ENCODE measurements at regions not wholly inside any gene's neighbourhood (a gene's known extent, or its start where the extent isn't known, plus 50 kb on each side); places are given as distances from the start of the nearest gene placed in this dataset.
"Not testable (repeated sequence)": the region's sequence is repeated elsewhere in the genome, so short reads cannot be mapped to it uniquely, and the experiment has no call there.

GRCh38 chrX:25442499-25442898 is 426.7 kb upstream of the ARX start:
- DNase-seq (ENCODE audit: low spot score) = peak; percentile 5

DNA sequence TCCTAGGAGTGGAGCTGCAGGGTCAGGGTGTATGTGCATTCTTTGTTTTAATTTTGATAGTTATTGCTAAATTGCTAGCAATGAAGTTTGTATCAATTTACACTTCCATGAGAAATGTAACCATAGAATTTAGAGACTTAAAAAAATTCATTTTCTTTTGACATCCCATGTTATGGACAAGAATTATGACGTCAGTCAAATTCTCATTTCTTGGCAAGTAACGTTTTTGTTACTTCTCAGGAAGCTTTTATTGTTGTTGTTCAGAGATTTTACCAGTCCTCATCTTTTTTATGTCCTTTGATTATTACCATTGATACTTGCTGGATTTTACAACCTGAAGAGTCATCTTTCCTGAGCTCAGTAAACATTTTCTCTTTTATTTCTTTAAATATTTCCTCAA is 417.5 kb upstream of the ARX start:
- no peak for DNase-seq (ENCODE audit: low spot score)

GRCh38 chrX:25432396-25432795 is 416.6 kb upstream of the ARX start:
- DNase-seq (ENCODE audit: low spot score) = no peak

- DNase-seq (ENCODE audit: low spot score) = no peak
Measured at GRCh38 chrX:25427873-25428555, 412.2 kb upstream of the ARX start.

DNA sequence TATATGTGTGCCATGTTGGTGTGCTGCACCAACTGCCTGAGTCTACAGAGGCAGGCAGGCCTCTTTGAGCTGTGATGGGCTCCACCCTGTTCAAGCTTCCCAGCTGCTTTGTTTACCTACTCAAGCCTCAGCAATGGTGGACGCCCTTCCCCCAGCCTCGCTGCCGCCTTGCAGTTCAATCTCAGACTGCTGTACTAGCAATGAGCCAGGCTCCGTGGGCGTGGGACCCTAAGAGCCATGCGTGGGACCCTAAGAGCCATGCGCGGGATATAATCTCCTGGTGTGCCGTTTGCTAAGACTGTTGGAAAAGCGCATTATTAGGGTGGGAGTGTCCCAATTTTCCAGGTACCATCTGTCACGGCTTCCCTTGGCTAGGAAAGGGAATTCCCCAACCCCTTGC is 388.4 kb upstream of the ARX start:
- not testable (repeated sequence) for DNase-seq (ENCODE audit: low spot score)

DNA sequence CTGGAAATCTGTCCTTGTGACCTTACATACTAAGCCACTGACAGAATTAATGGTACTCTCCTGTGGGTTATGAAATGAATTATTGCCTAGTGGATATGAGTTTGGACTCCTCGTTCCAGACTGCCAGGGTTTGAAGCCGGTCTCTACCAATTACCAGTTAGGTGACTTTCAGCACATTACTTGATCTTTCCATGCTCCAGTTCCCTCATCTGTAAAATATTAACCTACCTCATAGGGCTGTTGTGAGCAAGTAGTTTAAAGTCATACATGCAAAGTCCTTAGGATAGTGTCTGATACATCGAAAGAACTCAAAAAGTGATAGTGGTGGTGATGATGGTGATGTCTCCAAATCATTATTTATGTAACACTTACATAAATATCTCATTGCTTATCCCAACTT is 373.5 kb upstream of the ARX start:
- DNase-seq (ENCODE audit: low spot score) = no peak

- no peak for DNase-seq (ENCODE audit: low spot score)
Measured at GRCh38 chrX:25383196-25383595, 367.4 kb upstream of the ARX start.

DNA sequence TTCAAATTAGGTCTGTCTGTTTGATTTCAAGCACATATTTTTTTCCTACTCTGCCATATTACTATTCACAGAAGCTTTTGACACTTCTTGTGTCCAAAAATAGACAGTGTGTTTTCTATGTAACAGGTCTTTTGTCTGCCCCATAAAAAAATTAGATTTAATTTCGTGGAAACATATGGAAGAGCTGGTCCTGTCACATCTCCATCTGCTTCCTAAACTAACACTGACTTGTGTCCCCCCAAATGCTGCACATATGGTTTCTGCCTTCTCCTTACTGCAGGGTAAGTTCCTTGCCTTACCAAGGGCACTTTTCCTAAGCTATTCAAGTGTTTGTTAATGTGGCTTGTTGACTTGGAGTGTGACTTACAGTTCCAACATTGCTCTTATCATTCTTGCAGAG is 340.7 kb upstream of the ARX start:
- no peak for DNase-seq (ENCODE audit: low spot score)

DNA sequence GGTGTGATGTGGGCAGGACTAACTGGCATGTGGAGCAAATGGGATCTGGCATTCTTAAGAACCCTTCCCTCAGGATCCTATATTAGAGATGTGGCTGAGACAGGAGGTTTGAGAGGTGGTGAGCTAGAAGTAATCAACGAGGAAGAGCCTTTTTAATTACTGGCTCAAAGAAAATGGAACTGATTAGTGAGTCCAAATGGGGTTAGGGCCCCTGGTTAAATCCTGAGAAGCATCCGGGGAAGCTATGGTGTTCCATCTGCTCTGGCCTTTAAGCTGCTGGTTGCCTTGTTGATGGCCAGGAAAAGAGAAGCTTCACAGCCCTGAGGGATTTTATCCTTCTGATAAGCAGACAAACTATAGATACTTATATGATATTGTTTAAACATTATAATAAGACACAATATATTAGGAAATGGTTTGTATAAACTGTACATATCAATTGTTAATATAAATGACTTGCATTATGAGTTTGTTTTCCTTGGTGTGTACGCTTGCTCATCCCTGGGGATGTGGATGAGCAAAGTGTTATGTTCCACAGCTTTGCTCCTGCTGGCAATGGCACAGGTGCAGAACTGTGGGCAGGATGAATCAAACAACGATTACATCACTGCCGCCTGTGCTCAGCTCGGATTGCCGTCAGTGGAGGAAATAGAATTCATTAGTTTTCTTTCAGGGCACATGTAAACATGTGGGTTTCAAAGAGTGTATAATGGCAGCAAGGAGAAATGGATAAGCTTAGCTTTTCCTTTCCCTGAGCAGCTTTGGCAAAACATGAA is 328.6 kb upstream of the ARX start:
- DNase-seq (ENCODE audit: low spot score) = peak; percentile 13

GRCh38 chrX:25343060-25343459 is 327.3 kb upstream of the ARX start:
- DNase-seq (ENCODE audit: low spot score) = no peak

GRCh38 chrX:25337841-25338240 is 322.1 kb upstream of the ARX start:
- no peak for DNase-seq (ENCODE audit: low spot score)

GRCh38 chrX:25300994-25301393 is 285.2 kb upstream of the ARX start:
- no peak for DNase-seq (ENCODE audit: low spot score)

DNA sequence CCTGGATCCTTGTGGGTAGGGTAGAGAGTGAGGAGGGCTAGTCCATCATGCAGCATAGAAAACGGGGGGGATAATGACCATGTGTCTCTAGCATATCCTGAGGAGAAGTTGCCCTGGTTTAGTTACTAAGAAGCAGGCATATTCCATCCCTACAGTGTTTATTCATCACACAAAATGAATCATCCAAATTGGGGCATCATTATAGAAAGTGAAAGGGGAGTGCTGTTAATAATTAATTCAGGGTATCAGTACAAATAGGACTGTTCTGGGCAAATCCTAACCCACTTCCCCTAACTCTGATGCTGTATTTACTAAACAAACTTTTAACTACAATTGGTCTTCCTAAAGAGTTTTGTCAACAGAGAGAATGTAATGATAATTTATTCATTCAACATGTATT is 281.1 kb upstream of the ARX start:
- DNase-seq (ENCODE audit: low spot score) = no peak

- no peak for DNase-seq (ENCODE audit: low spot score)
Measured at GRCh38 chrX:25295466-25295865, 279.7 kb upstream of the ARX start.

- no peak for DNase-seq (ENCODE audit: low spot score)
Measured at GRCh38 chrX:25290132-25290531, 274.4 kb upstream of the ARX start.

DNA sequence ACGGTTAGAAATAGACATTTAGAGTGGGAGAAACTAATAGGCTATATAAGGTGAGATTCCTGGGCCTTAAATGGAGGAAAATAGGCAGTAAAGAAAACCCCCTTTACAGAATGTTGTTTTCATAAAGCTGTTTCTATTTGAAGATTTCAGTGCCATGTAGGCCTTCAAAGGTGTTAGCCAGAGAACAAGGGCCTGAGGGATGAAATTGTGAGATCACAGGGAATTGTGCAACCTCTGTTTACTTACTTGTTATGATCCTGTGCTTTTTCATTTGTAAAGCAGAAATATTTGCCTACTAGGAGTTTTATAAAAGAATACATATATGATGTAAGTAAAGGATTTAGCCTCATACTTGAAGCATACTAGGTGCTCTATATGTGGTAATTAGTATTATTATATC is 272.9 kb upstream of the ARX start:
- no peak for DNase-seq (ENCODE audit: low spot score)

DNA sequence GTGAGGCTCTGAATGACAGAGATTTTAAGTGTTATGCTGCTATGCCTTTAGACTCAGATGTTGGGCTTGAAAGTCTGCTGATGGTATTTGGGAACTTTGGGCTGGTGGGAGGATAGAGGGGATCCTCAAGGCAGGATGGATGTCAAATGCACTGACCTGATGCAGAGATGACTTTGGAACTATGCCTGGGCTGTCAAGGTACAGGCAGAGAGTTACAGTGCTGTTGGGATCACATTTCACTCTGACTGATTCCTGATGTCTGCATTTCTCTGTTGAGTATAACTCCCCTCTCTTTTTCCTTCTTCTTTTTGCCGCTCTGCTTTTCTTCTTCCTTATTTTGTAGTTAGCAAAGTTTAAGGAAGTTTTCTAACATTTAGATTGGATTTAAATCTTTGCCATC is 271.8 kb upstream of the ARX start:
- DNase-seq (ENCODE audit: low spot score) = no peak

DNA sequence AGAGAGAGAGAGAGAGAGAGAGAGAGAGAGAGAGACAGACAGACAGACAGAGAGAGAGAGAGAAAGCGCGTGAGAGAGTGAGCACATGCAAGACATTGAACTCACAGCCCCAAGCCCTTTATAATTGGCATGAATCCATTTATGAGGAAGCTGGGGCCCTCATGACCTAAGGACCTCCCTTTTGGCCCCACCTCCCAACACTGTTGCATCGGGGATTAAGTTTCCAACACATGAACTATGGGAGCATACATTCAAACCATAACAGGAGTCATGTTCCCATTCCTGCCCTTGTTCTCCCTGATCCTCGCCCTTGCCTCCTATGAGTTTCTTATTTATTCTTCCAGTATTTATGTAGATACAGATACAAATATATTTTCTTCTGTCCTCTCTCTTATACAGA is 269.8 kb upstream of the ARX start:
- DNase-seq (ENCODE audit: low spot score) = no peak

DNA sequence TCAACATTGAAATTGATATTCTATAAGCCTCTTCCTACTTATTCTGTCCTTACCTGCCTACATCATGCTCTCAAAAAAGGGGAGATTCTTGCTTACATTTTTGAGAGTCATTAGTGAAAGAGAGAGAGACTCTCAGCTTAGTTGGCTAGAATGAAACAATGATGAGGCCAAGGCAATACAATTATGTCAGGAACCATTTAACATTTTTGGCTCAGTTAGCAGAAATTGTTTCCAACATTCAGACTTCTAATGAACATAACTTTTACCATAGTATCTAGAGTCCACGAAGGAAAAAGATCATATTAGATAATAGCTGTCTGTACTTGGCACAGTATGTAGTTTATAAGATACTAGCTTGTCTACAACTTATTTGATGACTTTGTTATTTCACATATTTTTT is 263.7 kb upstream of the ARX start:
- DNase-seq (ENCODE audit: low spot score) = no peak

DNA sequence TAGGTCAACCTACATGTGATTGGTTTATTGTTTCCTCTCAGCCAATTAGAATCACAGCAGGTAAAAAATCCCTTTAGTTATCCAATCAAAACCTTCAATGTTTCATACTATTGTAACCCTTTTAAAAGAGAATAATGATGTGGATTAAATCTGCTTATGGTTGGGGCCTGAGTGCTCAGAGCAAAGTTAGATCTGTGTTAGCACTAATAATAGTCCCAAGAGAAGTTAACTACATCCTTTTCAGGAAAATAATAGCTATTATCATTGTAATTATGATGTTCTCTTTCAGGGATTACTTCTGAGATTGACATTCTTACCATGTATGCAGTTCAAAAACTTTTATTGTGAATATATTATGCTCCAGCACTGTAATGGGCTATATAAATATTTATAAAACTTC is 262.6 kb upstream of the ARX start:
- no peak for DNase-seq (ENCODE audit: low spot score)

GRCh38 chrX:25277574-25277973 is 261.8 kb upstream of the ARX start:
- no peak for DNase-seq (ENCODE audit: low spot score)

GRCh38 chrX:25275159-25275558 is 259.4 kb upstream of the ARX start:
- DNase-seq (ENCODE audit: low spot score) = no peak

DNA sequence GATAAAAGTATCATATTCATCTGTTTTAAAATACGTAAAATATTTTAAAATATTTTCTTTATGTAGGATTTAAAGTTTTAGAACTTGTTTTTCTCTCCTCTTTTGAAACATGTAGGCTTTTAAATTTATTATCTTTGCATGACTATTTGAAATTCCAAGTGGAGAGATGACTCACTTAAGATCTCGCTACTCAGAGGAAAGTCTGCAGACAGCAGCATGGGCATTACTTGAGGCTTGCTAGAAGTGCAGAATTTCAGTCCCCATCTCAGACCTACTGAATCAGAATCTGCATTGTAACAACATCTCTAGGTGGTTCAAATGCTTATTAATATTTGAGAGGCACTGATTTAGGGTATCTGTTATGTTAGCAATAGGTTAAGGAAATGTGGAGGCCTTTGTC is 225.7 kb upstream of the ARX start:
- no peak for DNase-seq (ENCODE audit: low spot score)

- no peak for DNase-seq (ENCODE audit: low spot score)
Measured at GRCh38 chrX:25226151-25226550, 210.4 kb upstream of the ARX start.
